ENCODE measurements at regions not wholly inside any gene's neighbourhood (a gene's known extent, or its start where the extent isn't known, plus 50 kb on each side); places are given as distances from the start of the nearest gene placed in this dataset.

DNA sequence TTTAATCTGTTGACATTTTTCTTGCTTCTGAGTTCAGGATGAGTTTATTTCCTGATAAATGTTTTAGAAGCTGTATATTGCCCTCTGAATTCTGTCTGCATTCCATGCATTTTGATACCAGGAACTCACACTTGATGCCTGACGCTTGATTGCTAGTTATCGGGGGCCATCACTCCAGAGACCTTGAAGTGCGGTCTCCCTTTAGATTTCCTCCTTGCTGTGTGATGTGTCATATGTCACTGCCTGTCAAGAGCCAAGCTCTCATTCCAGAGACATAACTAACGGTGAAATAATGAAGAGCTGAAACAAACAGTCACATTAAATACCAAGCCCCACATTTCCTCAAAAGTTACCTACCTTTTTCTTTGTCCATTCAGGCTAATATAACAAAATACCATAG is 155.5 kb downstream of the TNFSF13B start:
- TF ChIP-seq, protein P1, sequence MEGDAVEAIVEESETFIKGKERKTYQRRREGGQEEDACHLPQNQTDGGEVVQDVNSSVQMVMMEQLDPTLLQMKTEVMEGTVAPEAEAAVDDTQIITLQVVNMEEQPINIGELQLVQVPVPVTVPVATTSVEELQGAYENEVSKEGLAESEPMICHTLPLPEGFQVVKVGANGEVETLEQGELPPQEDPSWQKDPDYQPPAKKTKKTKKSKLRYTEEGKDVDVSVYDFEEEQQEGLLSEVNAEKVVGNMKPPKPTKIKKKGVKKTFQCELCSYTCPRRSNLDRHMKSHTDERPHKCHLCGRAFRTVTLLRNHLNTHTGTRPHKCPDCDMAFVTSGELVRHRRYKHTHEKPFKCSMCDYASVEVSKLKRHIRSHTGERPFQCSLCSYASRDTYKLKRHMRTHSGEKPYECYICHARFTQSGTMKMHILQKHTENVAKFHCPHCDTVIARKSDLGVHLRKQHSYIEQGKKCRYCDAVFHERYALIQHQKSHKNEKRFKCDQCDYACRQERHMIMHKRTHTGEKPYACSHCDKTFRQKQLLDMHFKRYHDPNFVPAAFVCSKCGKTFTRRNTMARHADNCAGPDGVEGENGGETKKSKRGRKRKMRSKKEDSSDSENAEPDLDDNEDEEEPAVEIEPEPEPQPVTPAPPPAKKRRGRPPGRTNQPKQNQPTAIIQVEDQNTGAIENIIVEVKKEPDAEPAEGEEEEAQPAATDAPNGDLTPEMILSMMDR (IDR thresholded peaks at IDR 0.05), result no peak
- TF ChIP-seq EZH2 (IDR thresholded peaks at IDR 0.05; ENCODE audit: borderline replicate concordance, insufficient read depth, low read depth, low read length, poor library complexity, severe bottlenecking), result no peak
